Nephron (organoid): ENCODE measurements at regions not wholly inside any gene's neighbourhood (a gene's known extent, or its start where the extent isn't known, plus 50 kb on each side); places are given as distances from the start of the nearest gene placed in this dataset.

Experiments
- H3K27ac Mint-ChIP-seq, 3 experiments: 2 replicates each; pipeline ENCODE4 v1.8.0; 2020; ENCODE audit warnings: mixed read lengths in 3 of 3, mild to moderate bottlenecking in 2 of 3, moderate library complexity in 1 of 3
- H3K27me3 Mint-ChIP-seq: 2 replicates; pipeline ENCODE4 v1.8.0; 2021; ENCODE audit warnings: low read depth, mild to moderate bottlenecking, moderate library complexity, mixed read lengths
- H3K36me3 Mint-ChIP-seq: 2 replicates; pipeline ENCODE4 v1.8.0; 2020; ENCODE audit warnings: low read depth, mixed read lengths
- H3K4me1 Mint-ChIP-seq: 2 replicates; pipeline ENCODE4 v1.8.0; 2020; ENCODE audit warnings: mixed read lengths
- H3K4me3 Mint-ChIP-seq, 3 experiments: 2 replicates each; pipeline ENCODE4 v1.8.0; 2020; ENCODE audit warnings: mild to moderate bottlenecking in 3 of 3, mixed read lengths in 3 of 3, moderate library complexity in 2 of 3
- H3K9me3 Mint-ChIP-seq: 2 replicates; pipeline ENCODE4 v1.8.0; 2020; ENCODE audit warnings: mixed read lengths
- TF ChIP-seq, protein P1 (sequence below), 3 experiments: fragments of 200-600 bp; sonication (generic); IDR thresholded peaks; one replicate each; pipeline ENCODE4 v1.5.0; 2021; ENCODE audit warnings: antibody characterized with exemption in 3 of 3; ENCODE audit not compliant: unreplicated experiment in 3 of 3

DNA sequence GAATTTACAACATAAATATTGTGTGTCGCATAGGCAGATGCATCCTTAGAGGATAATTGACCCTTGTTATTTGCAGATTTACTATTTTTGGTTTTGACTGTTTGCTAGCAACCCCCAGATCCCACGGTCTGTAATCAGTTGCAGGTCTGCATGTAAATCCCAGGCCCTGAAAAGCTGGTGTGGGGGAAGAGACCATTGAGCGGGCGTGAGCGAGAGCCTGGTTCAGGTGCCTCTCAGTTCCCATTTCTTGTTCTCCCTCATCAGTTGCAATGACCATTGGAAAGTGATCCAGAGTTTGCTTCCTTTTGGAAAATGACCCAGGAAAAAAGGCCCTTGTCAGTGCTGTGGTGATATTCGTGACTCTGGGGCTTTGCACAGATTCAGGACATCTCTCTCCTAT, 238.9 kb downstream of the UACA start:
- no peak overlapping the region for H3K27ac Mint-ChIP-seq
- no peaks in the 10 kb centered on the region for H3K36me3 Mint-ChIP-seq
- H3K4me3 Mint-ChIP-seq: no peak overlapping the region
- H3K9me3 Mint-ChIP-seq: no peaks in the 10 kb centered on the region
- H3K27me3 Mint-ChIP-seq: peaks cover 31% of the 10 kb centered on the region
- TF ChIP-seq, protein P1, sequence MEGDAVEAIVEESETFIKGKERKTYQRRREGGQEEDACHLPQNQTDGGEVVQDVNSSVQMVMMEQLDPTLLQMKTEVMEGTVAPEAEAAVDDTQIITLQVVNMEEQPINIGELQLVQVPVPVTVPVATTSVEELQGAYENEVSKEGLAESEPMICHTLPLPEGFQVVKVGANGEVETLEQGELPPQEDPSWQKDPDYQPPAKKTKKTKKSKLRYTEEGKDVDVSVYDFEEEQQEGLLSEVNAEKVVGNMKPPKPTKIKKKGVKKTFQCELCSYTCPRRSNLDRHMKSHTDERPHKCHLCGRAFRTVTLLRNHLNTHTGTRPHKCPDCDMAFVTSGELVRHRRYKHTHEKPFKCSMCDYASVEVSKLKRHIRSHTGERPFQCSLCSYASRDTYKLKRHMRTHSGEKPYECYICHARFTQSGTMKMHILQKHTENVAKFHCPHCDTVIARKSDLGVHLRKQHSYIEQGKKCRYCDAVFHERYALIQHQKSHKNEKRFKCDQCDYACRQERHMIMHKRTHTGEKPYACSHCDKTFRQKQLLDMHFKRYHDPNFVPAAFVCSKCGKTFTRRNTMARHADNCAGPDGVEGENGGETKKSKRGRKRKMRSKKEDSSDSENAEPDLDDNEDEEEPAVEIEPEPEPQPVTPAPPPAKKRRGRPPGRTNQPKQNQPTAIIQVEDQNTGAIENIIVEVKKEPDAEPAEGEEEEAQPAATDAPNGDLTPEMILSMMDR (IDR thresholded peaks at IDR 0.05; ENCODE audit: unreplicated experiment in 3 of 3): no peak
- peaks cover 11% of the 10 kb centered on the region for H3K4me1 Mint-ChIP-seq

- Mint-ChIP-seq H3K4me3 (no peak overlapping the region), H3K36me3 (no peaks in the 10 kb centered on the region), H3K4me1 (peaks cover 11% of the 10 kb centered on the region), H3K9me3 (no peaks in the 10 kb centered on the region), H3K27me3 (peaks cover 27% of the 10 kb centered on the region), H3K27ac (no peak overlapping the region)
- TF ChIP-seq, protein P1 (IDR thresholded peaks at IDR 0.05; ENCODE audit: unreplicated experiment in 3 of 3): no peak
Measured at GRCh38 chr15:70523616-70524015, 239.7 kb downstream of the UACA start.

DNA sequence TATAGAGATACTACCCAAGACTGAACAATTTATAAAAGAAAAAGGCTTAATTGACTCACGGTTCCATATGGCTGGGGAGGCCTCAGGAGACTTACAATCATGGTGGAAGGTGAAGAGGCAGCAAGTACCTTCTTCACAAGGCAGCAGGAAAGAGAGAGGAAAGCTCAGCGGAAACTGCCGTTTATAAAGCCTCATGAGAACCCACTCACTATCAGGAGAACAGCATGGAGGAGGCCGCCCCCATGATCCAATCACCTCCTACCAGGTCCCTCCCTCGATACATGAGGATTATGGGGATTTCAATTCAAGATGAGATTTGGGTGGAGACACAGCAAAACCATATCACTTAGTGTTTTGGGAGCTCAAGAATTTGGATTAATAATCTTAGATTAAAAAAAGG, 240.2 kb downstream of the UACA start:
- H3K36me3 Mint-ChIP-seq: no peaks in the 10 kb centered on the region

GRCh38 chr15:70522323-70522966, 240.9 kb downstream of the UACA start:
- Mint-ChIP-seq H3K9me3 (no peaks in the 10 kb centered on the region), H3K27ac (no peak overlapping the region), H3K36me3 (no peaks in the 10 kb centered on the region), H3K4me3 (no peak overlapping the region), H3K27me3 (peaks cover 22% of the 10 kb centered on the region), H3K4me1 (peaks cover 11% of the 10 kb centered on the region)
- TF ChIP-seq, protein P1 (IDR thresholded peaks at IDR 0.05; ENCODE audit: unreplicated experiment in 3 of 3): no peak

More for the DNA sequence above, 240.2 kb downstream of the UACA start:
- Mint-ChIP-seq H3K4me1 (peaks cover 11% of the 10 kb centered on the region), H3K27ac (no peak overlapping the region), H3K9me3 (no peaks in the 10 kb centered on the region), H3K4me3 (no peak overlapping the region), H3K27me3 (peaks cover 26% of the 10 kb centered on the region)
- TF ChIP-seq, protein P1 (IDR thresholded peaks at IDR 0.05; ENCODE audit: unreplicated experiment in 3 of 3): no peak

DNA sequence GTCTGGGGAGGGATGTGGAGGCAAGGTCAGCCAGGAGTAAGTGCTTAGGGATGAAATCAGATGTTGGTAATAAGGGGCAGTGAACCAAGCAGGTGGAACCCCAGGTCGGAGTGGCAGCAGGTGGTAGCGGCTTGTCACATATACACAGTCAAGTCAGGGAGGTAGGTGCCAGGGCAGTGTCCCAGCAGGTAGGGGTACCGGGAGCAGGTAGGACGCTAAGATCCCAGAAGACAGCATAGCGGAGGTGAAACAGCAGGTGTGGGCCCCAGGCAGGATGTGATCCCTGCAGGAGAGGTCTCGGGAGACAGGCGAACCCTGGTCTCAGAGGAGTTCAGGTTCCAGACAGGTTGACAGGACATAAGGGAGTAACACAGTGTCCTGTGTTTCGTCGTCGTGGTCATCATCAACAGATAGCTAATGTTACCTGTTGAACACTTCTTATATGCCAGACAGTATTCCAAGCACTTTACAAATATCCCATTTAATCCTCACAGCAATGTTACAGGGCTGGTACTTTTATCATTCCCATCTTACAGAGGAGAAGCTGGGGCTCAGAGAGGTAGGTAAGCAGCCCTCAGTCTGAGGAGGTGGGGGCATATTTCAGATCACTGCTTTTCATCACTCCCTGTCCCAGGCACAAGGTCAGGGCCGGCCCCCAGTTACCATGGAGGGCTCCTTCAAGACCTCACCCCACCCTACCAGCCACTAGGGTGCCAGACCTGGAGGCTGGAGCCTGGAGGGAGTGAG, 241.6 kb downstream of the UACA start:
- Mint-ChIP-seq H3K27ac (no peak overlapping the region), H3K4me1 (peaks cover 9% of the 10 kb centered on the region), H3K4me3 (no peak overlapping the region), H3K36me3 (no peaks in the 10 kb centered on the region), H3K9me3 (no peaks in the 10 kb centered on the region), H3K27me3 (peaks cover 22% of the 10 kb centered on the region)
- TF ChIP-seq, protein P1 (IDR thresholded peaks at IDR 0.05; ENCODE audit: unreplicated experiment in 3 of 3): no peak
